ENCODE measurements at regions not wholly inside any gene's neighbourhood (a gene's known extent, or its start where the extent isn't known, plus 50 kb on each side); places are given as distances from the start of the nearest gene placed in this dataset.

- no peak for TF ChIP-seq CTCF (conservative IDR thresholded peaks at IDR 0.05)
- no peak for TF ChIP-seq ZFX (IDR thresholded peaks at IDR 0.05)
Measured at GRCh38 chr3:94401466-94401865, 338.6 kb downstream of the NSUN3 start.

Data from C4-2B (cell line).